ENCODE measurements at regions not wholly inside any gene's neighbourhood (a gene's known extent, or its start where the extent isn't known, plus 50 kb on each side); places are given as distances from the start of the nearest gene placed in this dataset.

- TF ChIP-seq CTCF (conservative IDR thresholded peaks at IDR 0.05 in 1 of 2, IDR thresholded peaks at IDR 0.05 in 1 of 2; ENCODE audit: low read depth in 1 of 2, low read length in 2 of 2) = no peak
- TF ChIP-seq EZH2 (IDR thresholded peaks at IDR 0.05; ENCODE audit: low read length, missing control alignments) = no peak
- Histone ChIP-seq H3K9me3 (ENCODE audit: control insufficient read depth, insufficient read depth, low read depth, low read length) (no peaks in the 10 kb centered on the region), H3K36me3 (ENCODE audit: control insufficient read depth, insufficient read depth, low read length) (no peaks in the 10 kb centered on the region), H2AFZ (ENCODE audit: low read length) (no peak overlapping the region), H4K20me1 (ENCODE audit: control insufficient read depth, extremely low read depth, insufficient read depth, low read length) (no peaks in the 10 kb centered on the region), H3K27ac (ENCODE audit: insufficient read depth, low read length) (no peak overlapping the region), H3K79me2 (ENCODE audit: control insufficient read depth, insufficient read depth, low read length) (no peaks in the 10 kb centered on the region), H3K9ac (ENCODE audit: insufficient read depth, low read length) (no peak overlapping the region), H3K4me2 (ENCODE audit: extremely low read depth, insufficient read depth, low read length) (no peak overlapping the region), H3K4me3 (replicated peaks in 1 of 4; ENCODE audit: control extremely low read depth in 1 of 4, insufficient read depth in 1 of 4, low read depth in 3 of 4, low read length in 4 of 4) (no peak overlapping the region), H3K4me1 (ENCODE audit: control insufficient read depth, extremely low read depth, insufficient read depth, low read length) (no peaks in the 10 kb centered on the region), H3K27me3 (ENCODE audit: control insufficient read depth, insufficient read depth, low read length) (no peaks in the 10 kb centered on the region)
- no peak for DNase-seq (ENCODE audit: low read depth in 2 of 2)
Observed at GRCh38 chr13:105827111-105827809, 708.2 kb downstream of the EFNB2 start.

GRCh38 chr13:105825071-105825470 is 710.4 kb downstream of the EFNB2 start:
- Histone ChIP-seq H3K4me2 (ENCODE audit: extremely low read depth, insufficient read depth, low read length) (no peak overlapping the region), H3K27ac (ENCODE audit: insufficient read depth, low read length) (no peak overlapping the region), H4K20me1 (ENCODE audit: control insufficient read depth, extremely low read depth, insufficient read depth, low read length) (no peaks in the 10 kb centered on the region), H3K4me3 (replicated peaks in 1 of 4; ENCODE audit: control extremely low read depth in 1 of 4, insufficient read depth in 1 of 4, low read depth in 3 of 4, low read length in 4 of 4) (no peak overlapping the region), H3K9me3 (ENCODE audit: control insufficient read depth, insufficient read depth, low read depth, low read length) (no peaks in the 10 kb centered on the region), H3K9ac (ENCODE audit: insufficient read depth, low read length) (no peak overlapping the region), H3K27me3 (ENCODE audit: control insufficient read depth, insufficient read depth, low read length) (no peaks in the 10 kb centered on the region), H3K79me2 (ENCODE audit: control insufficient read depth, insufficient read depth, low read length) (no peaks in the 10 kb centered on the region), H3K36me3 (ENCODE audit: control insufficient read depth, insufficient read depth, low read length) (no peaks in the 10 kb centered on the region), H2AFZ (ENCODE audit: low read length) (no peak overlapping the region), H3K4me1 (ENCODE audit: control insufficient read depth, extremely low read depth, insufficient read depth, low read length) (no peaks in the 10 kb centered on the region)
- DNase-seq (ENCODE audit: low read depth in 2 of 2) = no peak
- TF ChIP-seq CTCF (conservative IDR thresholded peaks at IDR 0.05 in 1 of 2, IDR thresholded peaks at IDR 0.05 in 1 of 2; ENCODE audit: low read depth in 1 of 2, low read length in 2 of 2) (no peak), EZH2 (IDR thresholded peaks at IDR 0.05; ENCODE audit: low read length, missing control alignments) (no peak)

- TF ChIP-seq EZH2 (IDR thresholded peaks at IDR 0.05; ENCODE audit: low read length, missing control alignments) = no peak
- no peak for TF ChIP-seq CTCF (conservative IDR thresholded peaks at IDR 0.05 in 1 of 2, IDR thresholded peaks at IDR 0.05 in 1 of 2; ENCODE audit: low read depth in 1 of 2, low read length in 2 of 2)
- Histone ChIP-seq H3K9ac (ENCODE audit: insufficient read depth, low read length) (no peak overlapping the region), H3K27me3 (ENCODE audit: control insufficient read depth, insufficient read depth, low read length) (no peaks in the 10 kb centered on the region), H3K9me3 (ENCODE audit: control insufficient read depth, insufficient read depth, low read depth, low read length) (no peaks in the 10 kb centered on the region), H2AFZ (ENCODE audit: low read length) (no peak overlapping the region), H3K4me2 (ENCODE audit: extremely low read depth, insufficient read depth, low read length) (no peak overlapping the region), H3K36me3 (ENCODE audit: control insufficient read depth, insufficient read depth, low read length) (no peaks in the 10 kb centered on the region), H3K79me2 (ENCODE audit: control insufficient read depth, insufficient read depth, low read length) (no peaks in the 10 kb centered on the region), H3K4me1 (ENCODE audit: control insufficient read depth, extremely low read depth, insufficient read depth, low read length) (no peaks in the 10 kb centered on the region), H3K4me3 (replicated peaks in 1 of 4; ENCODE audit: control extremely low read depth in 1 of 4, insufficient read depth in 1 of 4, low read depth in 3 of 4, low read length in 4 of 4) (no peak overlapping the region), H4K20me1 (ENCODE audit: control insufficient read depth, extremely low read depth, insufficient read depth, low read length) (no peaks in the 10 kb centered on the region), H3K27ac (ENCODE audit: insufficient read depth, low read length) (no peak overlapping the region)
- no peak for DNase-seq (ENCODE audit: low read depth in 2 of 2)
Observed at GRCh38 chr13:105821337-105821736, 714.1 kb downstream of the EFNB2 start.
